GM23338 (cell line): ENCODE measurements at regions not wholly inside any gene's neighbourhood (a gene's known extent, or its start where the extent isn't known, plus 50 kb on each side); places are given as distances from the start of the nearest gene placed in this dataset.

Source experiments
- CTCF ChIP-seq, 2 experiments: fragments of 200-600 bp in 1 of 2; sonication (generic) in 1 of 2; conservative IDR thresholded peaks; 2 replicates each; pipeline versions ENCODE4 v1.5.1 to v1.6.1; 2016 to 2017; ENCODE audit warnings: antibody characterized with exemption in 2 of 2, low read depth in 2 of 2, mild to moderate bottlenecking in 2 of 2, moderate library complexity in 1 of 2
- EZH2 ChIP-seq: fragments of 200-600 bp; sonication (generic); IDR thresholded peaks from one replicate; pipeline ENCODE4 v1.8.0; 2017; ENCODE audit warnings: antibody characterized with exemption, mild to moderate bottlenecking, low read depth; ENCODE audit not compliant: unreplicated experiment
- POLR2AphosphoS5 ChIP-seq: IDR thresholded peaks from 2 replicates; pipeline ENCODE4 v1.6.1; 2016; ENCODE audit warnings: antibody characterized with exemption, low read depth

GRCh38 chr6:66307490-66307889 is 600.5 kb upstream of the EYS start:
- TF ChIP-seq POLR2AphosphoS5 (no peak), CTCF (conservative IDR thresholded peaks at IDR 0.05; ENCODE audit: low read depth in 2 of 2) (no peak), EZH2 (no peak)
